Heart right ventricle (tissue), 16 donors: ENCODE measurements at regions not wholly inside any gene's neighbourhood (a gene's known extent, or its start where the extent isn't known, plus 50 kb on each side); places are given as distances from the start of the nearest gene placed in this dataset.

Experiments
- ATAC-seq, 8 donors: fragments of 200-7000 bp; cut with Tn5 transposase; one replicate each; pipeline ENCODE4 v1.9.1; 2020; ENCODE audit warnings: mild to moderate bottlenecking in 8 of 8, moderate library complexity in 8 of 8, moderate number of reproducible peaks in 1 of 8
- DNase-seq, 2 donors: peaks; one replicate each; pipeline ENCODE4 v3.0.0-alpha.2; 2020
- H3K27ac ChIP-seq, 10 donors: fragments of 200-600 bp; sonication (generic) in 2 of 10; one replicate each; pipeline versions ENCODE4 v1.5.0 to v1.8.0; 2020 to 2022; ENCODE audit warnings: mild to moderate bottlenecking in 3 of 10
- H3K27me3 ChIP-seq, 7 donors: fragments of 200-600 bp; one replicate each; pipeline ENCODE4 v1.8.0; 2021 to 2022; ENCODE audit warnings: mild to moderate bottlenecking in 2 of 7
- H3K36me3 ChIP-seq, 9 donors: fragments of 200-600 bp; sonication (generic) in 1 of 9; one replicate each; pipeline versions ENCODE4 v1.5.0 to v1.8.0; 2020 to 2022; ENCODE audit warnings: mild to moderate bottlenecking in 2 of 9
- H3K4me1 ChIP-seq, 9 donors: fragments of 200-600 bp; sonication (generic) in 1 of 9; one replicate each; pipeline versions ENCODE4 v1.5.0 to v1.8.0; 2020 to 2022; ENCODE audit warnings: mild to moderate bottlenecking in 4 of 9
- H3K4me3 ChIP-seq, 10 donors: fragments of 200-600 bp; sonication (generic) in 2 of 10; one replicate each; pipeline versions ENCODE4 v1.5.0 to v1.8.0; 2020 to 2022; ENCODE audit warnings: mild to moderate bottlenecking in 7 of 10, moderate library complexity in 2 of 10
- H3K9me3 ChIP-seq, 11 donors: fragments of 200-600 bp in 10 of 11; sonication (generic) in 2 of 11; one replicate each; pipeline versions ENCODE4 v1.5.0 to v1.8.0; 2013 to 2022; ENCODE audit warnings: mild to moderate bottlenecking in 2 of 11, control low read depth in 1 of 11, moderate library complexity in 1 of 11
- WGBS, 2 donors: extraction: QIAGEN DNeasy Blood & Tissue Kit; methylation state at CpG; one replicate each; pipeline ENCODE4 v1.1.7; 2013; ENCODE audit warnings: inconsistent platforms in 1 of 2; 5-methylcytosine and 5-hydroxymethylcytosine counted together
- intact Hi-C, 10 donors: fragments of 100-400 bp; cut with DNase I; formaldehyde crosslinking; loops; one replicate each; pipeline versions ENCODE4 v1.11.1 to v1.14.2; 2022
- TF ChIP-seq, protein P1 (sequence below), 9 donors: fragments of 200-600 bp; sonication (generic) in 2 of 9; IDR thresholded peaks; one replicate each; pipeline versions ENCODE4 v1.5.0 to v1.8.0; 2021 to 2022; ENCODE audit warnings: antibody characterized with exemption in 9 of 9, mild to moderate bottlenecking in 5 of 9, moderate library complexity in 1 of 9
- donor health status: Arrhythmogenic right ventricular cardiomyopathy.
- donor health status: ischemic (EF 13 %, LVEDD 7.1; RV severe dilation, severe dysfunction).
- donor health status: healthy with polysubstance abuse.
- donor health status: DM: no; HTN: yes; CAD: no.
- donor health status: DM: no; HTN: no; CAD: no.
- donor health status: ischemic (EF 25% LVEDD 6.9; RV normal size, moderate dysfunction).
- donor health status: ischemic (EF 25% LVEDD 5.7; RV mildly dilated, moderate dysfunction).
- donor health status: healthy.
- donor health status: DM: yes; HTN: yes; CAD: no.
- donor health status: Ischemic cardiomyopathy.
- donor health status: ischemic (EF 35%, LVEDD 5.7; RV mildly dilated, moderate dysfunction).
- donor health status: nonischemic (EF 11% LVEDD 7.7; RV severe dilation, severe dysfunction).
- donor health status: DM: yes; HTN: yes; CAD: no.
- donor health status: PGD.
- donor health status: ischemic (EF 29% LVEDD 5.4; RV normal size, mild dysfunction).
- donor health status: nonischemic (EF 23%, LVEDD 6.1; RV moderate dilation, normal function).

DNA sequence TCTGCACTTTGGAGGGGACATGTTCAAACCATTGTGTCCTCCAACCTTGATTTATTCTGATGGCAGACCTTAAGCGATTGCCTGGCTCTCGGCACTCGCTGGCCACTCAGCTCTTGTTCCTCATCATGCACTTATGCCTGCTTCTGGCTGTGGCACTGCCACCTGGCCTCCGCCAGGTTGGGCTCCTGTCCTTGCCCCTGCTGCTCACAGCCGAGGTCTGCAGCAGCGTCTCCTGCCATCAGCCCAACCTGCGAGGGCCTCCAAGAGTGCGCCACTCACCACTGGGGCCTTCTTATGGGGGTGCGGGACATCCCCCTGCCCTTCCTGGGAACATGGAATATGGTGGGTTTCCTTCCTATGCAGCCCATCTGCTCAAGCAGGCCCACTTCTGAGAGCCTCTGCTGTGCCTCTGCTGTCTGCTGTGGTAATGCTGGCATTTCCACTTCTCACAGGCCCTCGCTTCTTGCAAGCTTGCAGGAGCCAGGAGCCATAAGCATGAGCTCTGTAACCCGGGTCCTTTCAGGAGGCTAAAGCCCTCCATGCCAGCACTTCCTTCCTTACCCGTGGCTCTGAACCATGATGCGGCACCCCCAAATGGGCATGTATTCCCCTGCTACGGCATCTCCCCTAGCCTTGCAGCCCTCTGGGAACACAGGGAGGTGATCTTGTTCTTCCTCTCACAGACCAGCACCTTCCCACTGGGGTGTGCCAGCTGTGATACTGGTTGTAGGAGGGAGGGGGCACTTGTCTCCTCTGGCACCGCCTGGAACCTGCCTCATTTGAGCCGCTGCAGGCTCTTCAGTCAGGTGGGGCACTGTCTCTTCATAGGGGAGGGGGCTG, 58.6 kb upstream of the HS6ST1 start:
- H3K27me3 ChIP-seq = no peaks in the 10 kb centered on the region
- no peak overlapping the region for H3K27ac ChIP-seq
- peaks cover 13 to 40% (median 34%) of the 10 kb centered on the region in 9 donors for H3K4me1 ChIP-seq
- ATAC-seq (no peak), DNase-seq (no peak)
- 86 to 93% methylated on average over 16 of the region's 16 CpGs for WGBS, 2 donors
- no peaks in the 10 kb centered on the region for H3K9me3 ChIP-seq
- intact Hi-C loops = no loop called here
- H3K4me3 ChIP-seq = no peak overlapping the region
- TF ChIP-seq, protein P1, sequence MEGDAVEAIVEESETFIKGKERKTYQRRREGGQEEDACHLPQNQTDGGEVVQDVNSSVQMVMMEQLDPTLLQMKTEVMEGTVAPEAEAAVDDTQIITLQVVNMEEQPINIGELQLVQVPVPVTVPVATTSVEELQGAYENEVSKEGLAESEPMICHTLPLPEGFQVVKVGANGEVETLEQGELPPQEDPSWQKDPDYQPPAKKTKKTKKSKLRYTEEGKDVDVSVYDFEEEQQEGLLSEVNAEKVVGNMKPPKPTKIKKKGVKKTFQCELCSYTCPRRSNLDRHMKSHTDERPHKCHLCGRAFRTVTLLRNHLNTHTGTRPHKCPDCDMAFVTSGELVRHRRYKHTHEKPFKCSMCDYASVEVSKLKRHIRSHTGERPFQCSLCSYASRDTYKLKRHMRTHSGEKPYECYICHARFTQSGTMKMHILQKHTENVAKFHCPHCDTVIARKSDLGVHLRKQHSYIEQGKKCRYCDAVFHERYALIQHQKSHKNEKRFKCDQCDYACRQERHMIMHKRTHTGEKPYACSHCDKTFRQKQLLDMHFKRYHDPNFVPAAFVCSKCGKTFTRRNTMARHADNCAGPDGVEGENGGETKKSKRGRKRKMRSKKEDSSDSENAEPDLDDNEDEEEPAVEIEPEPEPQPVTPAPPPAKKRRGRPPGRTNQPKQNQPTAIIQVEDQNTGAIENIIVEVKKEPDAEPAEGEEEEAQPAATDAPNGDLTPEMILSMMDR (IDR thresholded peaks at IDR 0.05) = no peak
- H3K36me3 ChIP-seq = no peaks in the 10 kb centered on the region

DNA sequence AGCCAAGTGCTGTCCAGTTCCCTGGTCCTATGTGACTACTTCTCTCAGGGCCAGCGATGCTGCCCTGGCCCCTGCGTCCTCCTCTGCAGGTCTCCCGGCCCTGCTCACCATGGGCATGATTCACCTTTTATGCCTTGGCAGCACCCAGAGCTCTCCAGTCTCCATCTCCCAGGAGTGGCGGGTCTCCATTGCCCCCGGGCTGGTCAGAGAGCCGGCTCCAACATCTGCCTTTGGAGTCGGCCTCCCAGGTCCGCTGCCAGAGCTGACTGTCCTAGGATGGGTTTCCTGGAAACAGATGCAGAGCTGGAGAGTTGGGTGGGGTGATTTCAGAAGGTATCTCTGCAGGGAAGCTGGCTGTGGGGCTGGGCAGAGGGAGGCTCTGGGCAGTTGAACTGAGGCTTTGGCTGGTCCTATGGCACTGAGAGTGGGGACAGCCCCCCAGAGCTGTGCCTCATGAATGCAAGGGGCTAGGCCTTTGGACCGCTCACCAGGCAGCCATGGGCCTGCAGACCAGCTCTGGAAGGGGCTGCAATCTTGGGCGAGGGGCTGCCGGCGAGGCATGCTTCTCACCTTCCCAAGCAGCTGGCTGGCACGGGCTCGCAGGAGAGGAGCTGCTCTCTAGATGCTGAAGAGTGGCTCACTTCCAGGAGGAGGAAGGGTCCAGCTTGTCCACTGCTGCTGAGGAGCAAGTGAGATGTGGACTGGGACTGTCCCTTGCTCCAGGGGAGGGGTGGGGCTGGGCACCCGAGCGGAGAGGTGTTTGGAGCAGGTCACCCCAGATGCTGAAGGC, 59.8 kb upstream of the HS6ST1 start:
- H3K9me3 ChIP-seq = no peaks in the 10 kb centered on the region
- TF ChIP-seq, protein P1 (IDR thresholded peaks at IDR 0.05) = no peak
- H3K4me1 ChIP-seq = peaks cover 13 to 40% (median 34%) of the 10 kb centered on the region in 9 donors
- ATAC-seq = no peak
- 85 to 88% methylated on average over 16 of the region's 16 CpGs for WGBS, 2 donors
- no peaks in the 10 kb centered on the region for H3K36me3 ChIP-seq
- DNase-seq = no peak
- intact Hi-C loops = no loop called here
- H3K27me3 ChIP-seq = no peaks in the 10 kb centered on the region
- peak overlapping the region in 2 of 10 donors; percentile 40 to 54 for H3K27ac ChIP-seq
- H3K4me3 ChIP-seq = no peak overlapping the region

DNA sequence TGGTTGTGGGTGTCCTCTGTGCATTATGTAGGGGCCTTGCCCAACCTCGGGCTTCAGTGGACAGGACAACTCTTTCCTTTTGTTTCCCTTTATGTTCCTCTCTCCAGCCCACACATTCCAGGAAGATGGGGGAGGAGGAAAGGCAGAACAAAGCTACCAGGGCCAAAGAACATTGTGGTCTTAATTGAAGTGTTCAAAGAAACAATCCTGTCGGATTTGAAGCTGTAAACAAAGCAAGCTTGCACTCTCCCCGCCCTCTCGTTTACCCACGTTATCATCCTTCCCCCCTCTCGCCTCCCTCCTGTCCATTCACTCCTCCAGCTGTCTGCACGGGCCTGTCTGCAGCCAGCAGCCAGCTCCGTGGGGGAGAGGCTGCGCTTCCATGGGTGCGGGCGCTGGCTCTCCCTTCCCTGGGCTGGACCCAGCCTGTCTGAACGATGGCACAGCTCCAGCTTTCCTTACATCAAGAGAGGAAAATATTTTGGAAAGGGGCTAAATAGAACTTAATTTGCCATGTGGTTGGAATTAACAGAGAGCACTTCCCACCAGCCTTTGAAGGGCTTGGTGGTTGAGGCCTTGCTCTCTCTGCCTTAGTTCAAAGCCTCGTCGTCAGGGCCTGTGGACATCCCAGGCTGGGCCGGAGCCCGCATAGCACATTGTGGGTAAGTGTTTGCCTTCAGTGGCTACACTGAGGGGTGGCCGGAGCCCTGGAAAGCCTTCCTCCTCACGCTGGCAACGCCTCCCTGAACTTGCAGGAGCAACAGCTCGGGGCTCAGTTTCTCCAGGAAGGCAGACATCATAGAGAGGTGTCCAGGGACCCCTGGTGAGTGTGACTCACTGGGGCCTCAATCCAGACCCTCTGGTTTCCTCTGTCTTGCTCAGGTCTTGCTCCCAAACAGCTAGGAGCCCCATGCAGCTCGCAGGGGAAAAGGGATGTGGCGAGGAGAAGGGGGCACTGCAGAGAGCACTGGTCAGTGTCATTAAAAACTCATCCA, 60.6 kb upstream of the HS6ST1 start:
- TF ChIP-seq, protein P1 (IDR thresholded peaks at IDR 0.05) = no peak

More for the DNA sequence above, 60.6 kb upstream of the HS6ST1 start:
- H3K36me3 ChIP-seq = no peaks in the 10 kb centered on the region
- peak; percentile 28 to 49 for DNase-seq
- H3K27ac ChIP-seq = peak overlapping the region in 6 of 10 donors; percentile 5 to 54 (median 24)
- no peaks in the 10 kb centered on the region for H3K9me3 ChIP-seq
- peak; percentile 59 to 94 (median 76) for ATAC-seq
- H3K27me3 ChIP-seq = no peaks in the 10 kb centered on the region
- peaks cover 13 to 40% (median 34%) of the 10 kb centered on the region in 9 donors for H3K4me1 ChIP-seq
- intact Hi-C loops = no loop called here
- 43 to 46% methylated on average over 22 of the region's 22 CpGs for WGBS, 2 donors
- no peak overlapping the region for H3K4me3 ChIP-seq
